OCI-LY3 (cell line): ENCODE measurements at regions not wholly inside any gene's neighbourhood (a gene's known extent, or its start where the extent isn't known, plus 50 kb on each side); places are given as distances from the start of the nearest gene placed in this dataset.

Source experiments
- CTCF ChIP-seq: fragments of 200-600, 300-600 bp; sonication (generic); IDR thresholded peaks from 2 replicates; pipeline ENCODE4 v1.5.1; 2014; ENCODE audit warnings: antibody characterized with exemption, low read length, low read depth
- EZH2phosphoT487 ChIP-seq: fragments of 200-600 bp; shearing (Covaris generic); IDR thresholded peaks from 2 replicates; pipeline ENCODE4 v1.6.1; 2018; ENCODE audit warnings: antibody characterized with exemption, mixed run types, low read depth

GRCh38 chr10:78784546-78784945 is 284.2 kb upstream of the ZMIZ1 start:
- no peak for TF ChIP-seq EZH2phosphoT487
- TF ChIP-seq CTCF = no peak
